OCI-LY3 (cell line): ENCODE measurements at regions not wholly inside any gene's neighbourhood (a gene's known extent, or its start where the extent isn't known, plus 50 kb on each side); places are given as distances from the start of the nearest gene placed in this dataset.

Source experiments
- H2AFZ ChIP-seq: fragments of 200-600, 300-600 bp; shearing (Covaris generic); 2 replicates; pipeline ENCODE4 v1.6.0; 2014; ENCODE audit warnings: antibody characterized with exemption, low read depth, low read length
- H3K27ac ChIP-seq: fragments of 200-600, 300-600 bp; sonication (generic); 2 replicates; pipeline ENCODE4 v1.5.1; 2014; ENCODE audit warnings: mild to moderate bottlenecking, low read length, moderate library complexity, mixed read lengths
- H3K27me3 ChIP-seq: fragments of 200-600, 300-600 bp; sonication (generic); 2 replicates; pipeline ENCODE4 v1.6.1; 2014; ENCODE audit warnings: low read depth, low read length, mixed read lengths
- H3K36me3 ChIP-seq: fragments of 200-600, 300-600 bp; sonication (generic); replicated peaks from 2 replicates; pipeline ENCODE3; 2014; ENCODE audit warnings: low read depth, low read length, mixed read lengths
- H3K4me1 ChIP-seq: fragments of 300-600, 200-600 bp; sonication (generic); 2 replicates; pipeline ENCODE4 v1.6.1; 2014; ENCODE audit warnings: low read length, mixed read lengths
- H3K4me2 ChIP-seq: fragments of 200-600, 300-600 bp; sonication (generic); 2 replicates; pipeline ENCODE4 v1.6.1; 2014; ENCODE audit warnings: low read length, mixed read lengths
- H3K4me3 ChIP-seq: fragments of 300-600, 200-600 bp; sonication (generic); 2 replicates; pipeline ENCODE4 v1.5.1; 2014; ENCODE audit warnings: antibody characterized with exemption, mild to moderate bottlenecking, low read length, moderate library complexity
- H3K79me2 ChIP-seq: fragments of 300-600, 200-600 bp; shearing (Covaris generic); 2 replicates; pipeline ENCODE4 v1.6.1; 2014; ENCODE audit warnings: mild to moderate bottlenecking, low read length, mixed read lengths
- H3K9ac ChIP-seq: fragments of 300-600, 200-600 bp; shearing (Covaris generic); 2 replicates; pipeline ENCODE4 v1.6.0; 2014; ENCODE audit warnings: mild to moderate bottlenecking, low read length, moderate library complexity
- H3K9me3 ChIP-seq: fragments of 200-600, 300-600 bp; shearing (Covaris generic); 2 replicates; pipeline ENCODE4 v1.6.1; 2014; ENCODE audit warnings: low read length, mixed read lengths; ENCODE audit not compliant: insufficient read depth
- H4K20me1 ChIP-seq: fragments of 200-600, 300-600 bp; sonication (generic); 2 replicates; pipeline ENCODE4 v1.6.1; 2016; ENCODE audit warnings: low read length, mixed read lengths; ENCODE audit not compliant: insufficient read depth
- CTCF ChIP-seq: fragments of 200-600, 300-600 bp; sonication (generic); IDR thresholded peaks from 2 replicates; pipeline ENCODE4 v1.5.1; 2014; ENCODE audit warnings: antibody characterized with exemption, low read length, low read depth
- EZH2phosphoT487 ChIP-seq: fragments of 200-600 bp; shearing (Covaris generic); IDR thresholded peaks from 2 replicates; pipeline ENCODE4 v1.6.1; 2018; ENCODE audit warnings: antibody characterized with exemption, mixed run types, low read depth

- no peak for TF ChIP-seq EZH2phosphoT487
- TF ChIP-seq CTCF = no peak
- Histone ChIP-seq H4K20me1 (no peaks in the 10 kb centered on the region), H3K27ac (no peak overlapping the region), H3K4me2 (no peak overlapping the region), H3K79me2 (no peaks in the 10 kb centered on the region), H3K27me3 (no peaks in the 10 kb centered on the region), H3K9me3 (no peaks in the 10 kb centered on the region), H3K36me3 (no peaks in the 10 kb centered on the region), H3K9ac (no peak overlapping the region), H2AFZ (no peak overlapping the region), H3K4me1 (no peaks in the 10 kb centered on the region), H3K4me3 (no peak overlapping the region)
Observed at GRCh38 chr22:47572443-47572842, 810.0 kb downstream of the TBC1D22A start.

- no peak overlapping the region for H3K4me2 ChIP-seq
- no peaks in the 10 kb centered on the region for H3K79me2 ChIP-seq
- H3K9me3 ChIP-seq = no peaks in the 10 kb centered on the region
- TF ChIP-seq EZH2phosphoT487 (no peak), CTCF (no peak)
- H3K36me3 ChIP-seq = no peaks in the 10 kb centered on the region
- no peak overlapping the region for H3K9ac ChIP-seq
- no peaks in the 10 kb centered on the region for H3K4me1 ChIP-seq
- no peak overlapping the region for H3K4me3 ChIP-seq
- no peak overlapping the region for H2AFZ ChIP-seq
- no peaks in the 10 kb centered on the region for H3K27me3 ChIP-seq
- no peaks in the 10 kb centered on the region for H4K20me1 ChIP-seq
- H3K27ac ChIP-seq = no peak overlapping the region
Observed at GRCh38 chr22:47571616-47572015, 809.2 kb downstream of the TBC1D22A start.

- Histone ChIP-seq H3K4me3 (no peak overlapping the region), H3K27me3 (no peaks in the 10 kb centered on the region), H3K36me3 (no peaks in the 10 kb centered on the region), H2AFZ (no peak overlapping the region), H4K20me1 (no peaks in the 10 kb centered on the region), H3K9me3 (no peaks in the 10 kb centered on the region), H3K9ac (no peak overlapping the region), H3K4me1 (no peaks in the 10 kb centered on the region), H3K4me2 (no peak overlapping the region), H3K79me2 (no peaks in the 10 kb centered on the region), H3K27ac (no peak overlapping the region)
- no peak for TF ChIP-seq CTCF
- TF ChIP-seq EZH2phosphoT487 = no peak
Observed at GRCh38 chr22:47570851-47571250, 808.4 kb downstream of the TBC1D22A start.

- no peak overlapping the region for H3K9ac ChIP-seq
- no peak overlapping the region for H3K4me2 ChIP-seq
- H4K20me1 ChIP-seq = no peaks in the 10 kb centered on the region
- no peaks in the 10 kb centered on the region for H3K9me3 ChIP-seq
- no peaks in the 10 kb centered on the region for H3K4me1 ChIP-seq
- H3K79me2 ChIP-seq = no peaks in the 10 kb centered on the region
- no peak overlapping the region for H3K27ac ChIP-seq
- no peaks in the 10 kb centered on the region for H3K27me3 ChIP-seq
- no peak overlapping the region for H2AFZ ChIP-seq
- no peaks in the 10 kb centered on the region for H3K36me3 ChIP-seq
- no peak overlapping the region for H3K4me3 ChIP-seq
- TF ChIP-seq EZH2phosphoT487 = no peak
- TF ChIP-seq CTCF = no peak
Observed at GRCh38 chr22:47570300-47570685, 807.8 kb downstream of the TBC1D22A start.
